Right cardiac atrium (tissue), 5 donors: ENCODE measurements at regions not wholly inside any gene's neighbourhood (a gene's known extent, or its start where the extent isn't known, plus 50 kb on each side); places are given as distances from the start of the nearest gene placed in this dataset.

Experiments used
- ATAC-seq, 2 donors: fragments of 200-7000 bp; cut with Tn5 transposase; one replicate each; pipeline versions ENCODE4 v1.8.0 to v1.9.1; 2020; ENCODE audit warnings: moderate library complexity in 2 of 2, mild to moderate bottlenecking in 1 of 2
- DNase-seq, 3 donors: peaks; one replicate each; pipeline ENCODE4 v3.0.0-alpha.2; 2020
- H3K27ac ChIP-seq: one replicate; pipeline ENCODE4 v1.5.1; 2013; ENCODE audit warnings: mild to moderate bottlenecking, low read length, control low read depth, moderate library complexity
- H3K27me3 ChIP-seq: one replicate; pipeline ENCODE4 v1.6.1; 2013; ENCODE audit not compliant: control insufficient read depth, insufficient read depth
- H3K4me1 ChIP-seq: one replicate; pipeline ENCODE4 v1.6.1; 2013; ENCODE audit warnings: low read length; ENCODE audit not compliant: control insufficient read depth, insufficient read depth
- H3K4me3 ChIP-seq: one replicate; pipeline ENCODE4 v1.5.1; 2013; ENCODE audit warnings: low read length, control low read depth
- H3K9me3 ChIP-seq: one replicate; pipeline ENCODE4 v1.6.1; 2013; ENCODE audit warnings: low read length; ENCODE audit not compliant: control insufficient read depth
- WGBS: extraction: QIAGEN DNeasy Blood & Tissue Kit; methylation state at CpG from one replicate; pipeline ENCODE4 v1.1.7; 2013; 5-methylcytosine and 5-hydroxymethylcytosine counted together
- intact Hi-C, 4 donors: fragments of 100-400 bp; cut with DNase I; formaldehyde crosslinking; loops; one replicate each; pipeline versions ENCODE4 v1.11.0 to v1.14.0; 2022 to 2023
- donor health status: healthy with polysubstance abuse.
- donor health status: DM: no; HTN: yes; CAD: no.
- donor health status: DM: no; HTN: no; CAD: no.
- donor health status: DM: no; HTN: yes; CAD: no; lungs with severe emphysema.
- donor health status: DM: yes; HTN: yes; CAD: no.

DNA sequence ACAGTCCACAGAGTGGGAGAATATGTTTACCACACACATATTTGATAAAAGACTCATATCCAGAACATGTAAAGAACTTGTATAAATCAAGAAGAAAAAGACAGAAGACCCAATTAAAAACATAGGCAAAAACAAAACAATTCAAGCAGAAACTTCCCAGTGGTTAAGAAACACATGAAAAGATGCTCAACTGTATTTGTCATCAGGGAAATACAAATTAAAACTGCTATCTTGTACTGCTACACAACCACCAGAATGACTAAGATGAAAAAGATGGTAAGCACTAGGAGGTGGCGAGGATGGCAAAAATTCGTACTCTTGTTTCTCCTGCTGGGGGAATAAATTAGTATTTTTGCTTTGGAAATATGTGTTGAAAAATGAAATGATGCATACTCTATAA lies 192.3 kb upstream of the C11orf87 start:
- intact Hi-C loops = no loop called here
- Histone ChIP-seq H3K27ac (no peak overlapping the region), H3K27me3 (no peaks in the 10 kb centered on the region), H3K4me3 (no peak overlapping the region), H3K9me3 (no peaks in the 10 kb centered on the region), H3K4me1 (no peaks in the 10 kb centered on the region)
- 84% methylated on average over 2 of the region's 2 CpGs for WGBS
- DNase-seq = no peak
- no peak for ATAC-seq

DNA sequence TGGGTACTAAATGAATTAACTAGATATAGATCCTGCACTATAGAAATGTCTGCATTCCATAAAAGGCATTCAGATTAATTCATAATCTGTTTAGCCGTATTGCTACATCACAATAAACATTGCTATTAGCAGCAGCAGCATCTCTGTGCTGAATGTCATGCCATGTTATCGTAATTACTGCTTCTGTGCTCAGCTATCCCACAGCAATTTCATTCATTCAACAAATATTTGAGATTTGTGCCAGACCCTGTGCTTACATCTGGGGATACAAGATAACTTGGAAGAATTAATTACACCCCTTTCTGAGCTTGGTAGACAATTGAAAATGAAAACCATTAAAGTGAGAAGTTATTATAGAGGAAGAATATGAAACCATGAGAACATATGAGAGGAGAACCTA lies 185.8 kb upstream of the C11orf87 start:
- Histone ChIP-seq H3K27me3 (no peaks in the 10 kb centered on the region), H3K4me1 (no peaks in the 10 kb centered on the region), H3K9me3 (no peaks in the 10 kb centered on the region), H3K4me3 (no peak overlapping the region), H3K27ac (no peak overlapping the region)
- ATAC-seq (no peak), DNase-seq (no peak)
- WGBS = 67% methylated on average over 2 of the region's 2 CpGs
- intact Hi-C loops = no loop called here

DNA sequence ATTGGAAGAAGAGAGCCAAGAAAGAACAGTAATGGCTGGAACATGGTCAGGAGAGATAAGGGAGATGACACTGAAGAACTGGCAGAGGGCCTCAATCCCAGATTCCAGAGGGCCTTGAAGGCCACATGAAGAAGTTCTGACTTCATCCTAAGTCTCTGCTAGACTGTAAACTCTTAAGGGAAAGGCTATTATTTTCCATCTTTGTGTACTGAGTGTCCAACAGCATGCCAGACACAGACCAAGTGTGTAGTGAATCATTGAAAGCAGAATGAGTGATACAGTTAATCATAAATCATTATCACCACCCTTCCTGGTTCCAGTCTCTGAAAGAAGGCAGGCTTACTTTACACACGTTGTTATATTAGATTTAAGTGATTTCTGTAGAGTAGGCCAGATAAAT lies 185.3 kb upstream of the C11orf87 start:
- Histone ChIP-seq H3K9me3 (no peaks in the 10 kb centered on the region), H3K4me3 (no peak overlapping the region), H3K4me1 (no peaks in the 10 kb centered on the region), H3K27ac (no peak overlapping the region), H3K27me3 (no peaks in the 10 kb centered on the region)
- WGBS = 35% methylated on average over 1 of the region's 1 CpG
- ATAC-seq (no peak), DNase-seq (no peak)
- intact Hi-C loops = no loop called here

DNA sequence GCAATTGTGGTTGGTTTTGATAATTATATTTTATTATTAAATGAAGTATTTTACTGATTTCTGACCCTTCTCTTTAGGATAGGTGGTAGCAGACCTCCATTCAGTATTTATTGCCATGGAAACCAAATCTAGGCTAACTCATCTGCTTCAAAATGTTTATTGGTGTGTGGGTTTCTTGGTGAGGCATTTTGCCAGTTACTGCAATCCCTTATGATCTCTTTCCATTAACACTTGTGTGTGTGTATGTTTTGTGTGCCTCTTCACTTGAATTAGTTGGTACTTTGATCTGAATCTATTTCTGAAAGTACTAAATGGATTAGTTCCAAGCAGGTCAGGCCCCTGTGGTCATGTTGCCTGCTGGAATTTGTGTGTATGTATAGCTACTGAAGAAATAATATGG lies 184.4 kb upstream of the C11orf87 start:
- no peak overlapping the region for H3K27ac ChIP-seq
- DNase-seq (no peak), ATAC-seq (no peak)
- no peaks in the 10 kb centered on the region for H3K27me3 ChIP-seq
- H3K9me3 ChIP-seq = no peaks in the 10 kb centered on the region
- H3K4me1 ChIP-seq = no peaks in the 10 kb centered on the region
- H3K4me3 ChIP-seq = no peak overlapping the region
- intact Hi-C loops = no loop called here

DNA sequence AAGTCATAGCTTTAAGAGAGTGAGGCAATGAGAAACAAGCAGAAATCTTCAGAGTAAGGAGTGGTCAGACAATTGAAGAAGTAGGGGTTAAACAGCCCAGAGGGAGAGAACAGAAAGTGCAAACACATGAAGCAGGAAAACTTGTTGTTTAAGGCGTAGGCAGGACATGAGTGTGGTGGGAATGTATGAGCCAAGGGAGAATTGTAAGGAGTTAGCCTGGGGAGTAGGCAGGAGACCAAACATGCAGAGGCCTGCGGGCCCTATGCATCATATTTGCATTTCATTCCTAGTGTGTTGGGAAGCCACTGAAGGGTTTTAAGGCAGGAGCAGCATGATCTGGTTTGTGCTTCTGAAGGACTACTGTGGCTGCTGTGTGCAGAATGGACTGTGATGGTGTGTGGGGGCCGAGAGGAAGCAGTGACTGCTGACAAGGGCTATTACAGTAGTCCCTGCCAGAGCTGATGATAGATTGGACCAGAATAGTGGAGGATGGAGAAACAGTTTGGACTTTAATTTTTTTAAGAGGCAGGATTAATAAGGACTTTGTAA lies 179.9 kb upstream of the C11orf87 start:
- no peak for DNase-seq
- 45% methylated on average over 3 of the region's 3 CpGs for WGBS
- H3K27ac ChIP-seq = no peak overlapping the region
- no peaks in the 10 kb centered on the region for H3K27me3 ChIP-seq
- H3K4me1 ChIP-seq = no peaks in the 10 kb centered on the region
- no peaks in the 10 kb centered on the region for H3K9me3 ChIP-seq
- no peak for ATAC-seq
- no peak overlapping the region for H3K4me3 ChIP-seq
- intact Hi-C loops = no loop called here

DNA sequence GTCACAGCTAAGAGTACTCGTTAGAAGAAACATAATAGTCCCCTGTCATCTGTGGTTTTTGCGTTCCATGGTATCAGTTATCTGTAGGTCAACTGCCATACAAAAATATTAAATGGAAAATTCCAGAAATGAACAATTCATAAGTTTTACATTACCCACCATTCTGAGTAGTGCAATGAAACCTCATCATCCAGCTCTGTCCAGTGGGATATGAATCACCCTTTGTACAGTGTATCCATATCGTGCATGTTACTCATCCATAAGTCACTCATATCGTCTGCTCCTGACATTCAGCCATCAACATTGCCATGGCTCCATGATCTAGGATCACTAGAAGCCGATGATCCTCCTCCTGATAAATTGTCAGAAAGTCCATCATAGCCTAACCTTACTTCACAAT lies 174.9 kb upstream of the C11orf87 start:
- intact Hi-C loops = no loop called here

DNA sequence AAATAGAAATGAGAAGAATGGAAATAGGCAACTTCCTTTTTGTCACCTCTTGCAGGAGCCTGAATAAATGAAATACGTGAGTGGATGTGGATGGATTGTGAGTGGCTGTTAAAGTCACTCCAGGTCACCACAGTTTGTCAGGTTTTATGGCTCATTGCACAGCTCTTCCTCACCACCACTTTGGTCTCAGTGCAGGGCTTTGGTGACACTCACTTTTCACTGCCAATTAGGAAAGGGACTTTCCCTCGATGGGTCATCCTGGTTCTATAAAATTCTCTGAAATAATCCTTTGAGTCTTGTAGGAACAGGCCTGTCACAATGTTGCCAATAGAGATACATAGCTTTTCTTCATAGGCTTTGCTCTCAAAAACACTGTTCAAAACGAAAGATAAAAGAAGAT lies 172.4 kb upstream of the C11orf87 start:
- Histone ChIP-seq H3K27ac (no peak overlapping the region), H3K4me3 (no peak overlapping the region), H3K4me1 (no peaks in the 10 kb centered on the region), H3K9me3 (no peaks in the 10 kb centered on the region), H3K27me3 (no peaks in the 10 kb centered on the region)
- ATAC-seq (no peak), DNase-seq (no peak)
- 27% methylated on average over 3 of the region's 3 CpGs for WGBS
- intact Hi-C loops = no loop called here

More for the DNA sequence above, 174.9 kb upstream of the C11orf87 start:
- no peaks in the 10 kb centered on the region for H3K27me3 ChIP-seq
- DNase-seq (no peak), ATAC-seq (no peak)
- no peak overlapping the region for H3K27ac ChIP-seq
- WGBS = 78% methylated on average over 5 of the region's 5 CpGs
- no peaks in the 10 kb centered on the region for H3K4me1 ChIP-seq
- no peak overlapping the region for H3K4me3 ChIP-seq
- no peaks in the 10 kb centered on the region for H3K9me3 ChIP-seq

DNA sequence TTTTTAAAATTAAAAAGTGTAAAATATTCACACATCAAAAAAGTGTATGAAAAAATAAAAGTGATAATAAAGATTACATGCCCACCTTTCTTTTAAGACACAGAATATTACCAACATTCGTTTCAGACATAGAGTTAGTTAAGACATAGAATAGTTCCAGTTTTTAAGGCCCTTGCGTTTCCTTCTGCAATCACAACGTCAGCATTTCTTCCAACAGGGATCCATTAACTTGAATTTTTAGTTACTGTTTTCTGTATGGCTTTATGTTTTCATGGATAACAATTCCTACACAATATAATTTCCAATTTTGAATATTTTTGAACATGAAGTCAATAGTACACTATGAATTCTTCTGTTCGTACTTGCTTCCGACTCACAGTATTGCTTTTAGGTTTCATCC lies 170.8 kb upstream of the C11orf87 start:
- Histone ChIP-seq H3K27me3 (no peaks in the 10 kb centered on the region), H3K9me3 (no peaks in the 10 kb centered on the region), H3K27ac (no peak overlapping the region), H3K4me1 (no peaks in the 10 kb centered on the region), H3K4me3 (no peak overlapping the region)
- 87% methylated on average over 5 of the region's 5 CpGs for WGBS
- intact Hi-C loops = no loop called here
- DNase-seq (no peak), ATAC-seq (no peak)

DNA sequence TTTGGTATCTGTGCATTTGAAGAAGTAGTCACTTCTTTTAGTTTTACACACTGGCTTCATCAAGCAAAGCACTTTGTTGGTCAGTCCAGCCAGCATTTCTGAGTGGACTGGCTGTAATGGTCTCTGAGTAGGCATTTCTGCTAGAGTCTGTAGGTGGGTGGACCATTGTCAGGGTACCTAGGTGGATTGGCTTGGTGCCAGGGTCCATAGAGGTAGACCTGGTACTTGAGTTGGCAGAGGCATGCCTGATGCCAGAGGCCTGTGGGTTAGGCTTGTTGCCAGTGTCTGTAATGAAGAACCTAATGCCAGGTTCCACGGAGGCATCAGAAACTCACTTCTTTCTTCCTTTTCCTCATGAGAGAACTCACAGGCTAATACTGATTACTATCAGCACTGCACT lies 157.9 kb upstream of the C11orf87 start:
- no peaks in the 10 kb centered on the region for H3K4me1 ChIP-seq
- no peak overlapping the region for H3K27ac ChIP-seq
- no peaks in the 10 kb centered on the region for H3K9me3 ChIP-seq
- ATAC-seq = no peak
- intact Hi-C loops = no loop called here
- no peak overlapping the region for H3K4me3 ChIP-seq
- H3K27me3 ChIP-seq = no peaks in the 10 kb centered on the region
- no peak for DNase-seq
- 85% methylated on average over 1 of the region's 1 CpG for WGBS

DNA sequence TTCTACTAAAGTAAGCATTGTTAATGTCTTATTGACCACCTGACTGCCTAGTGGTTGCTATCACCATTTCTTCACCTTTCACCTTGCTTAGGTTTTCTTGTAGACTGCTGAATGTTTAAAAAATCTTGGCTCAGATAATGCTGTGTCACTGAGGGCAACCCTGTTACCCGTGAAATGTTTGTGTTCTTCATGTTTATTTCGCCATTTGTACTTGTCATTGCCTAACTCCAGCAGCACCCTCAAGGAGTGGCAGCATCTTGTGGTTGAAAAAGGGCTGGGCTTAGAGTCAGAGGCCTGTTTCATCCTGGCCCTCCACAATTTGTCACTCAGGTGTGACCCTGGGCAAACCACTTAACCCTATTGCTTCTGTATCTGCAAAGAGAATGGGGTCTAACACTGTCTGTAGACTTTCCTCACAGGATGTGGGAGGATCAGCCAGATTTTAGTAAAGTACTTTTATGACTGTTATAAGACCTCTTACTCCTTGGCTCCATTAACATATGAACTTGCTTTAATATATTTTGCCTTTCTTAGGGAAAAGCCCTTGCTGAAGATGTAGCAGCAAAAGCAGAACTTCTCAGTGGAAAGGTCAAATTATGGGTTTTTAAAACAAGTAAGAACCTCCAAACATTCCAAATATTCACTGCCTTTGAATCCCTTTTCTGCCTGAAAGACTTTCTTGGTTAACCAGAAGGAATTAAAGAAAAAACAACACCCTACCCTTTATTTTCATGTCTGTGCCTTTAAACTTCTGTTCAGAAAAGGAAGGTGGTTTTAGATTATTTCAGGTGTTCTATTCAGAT lies 154.5 kb upstream of the C11orf87 start:
- Histone ChIP-seq H3K4me3 (no peak overlapping the region), H3K9me3 (no peaks in the 10 kb centered on the region), H3K27ac (no peak overlapping the region), H3K27me3 (no peaks in the 10 kb centered on the region), H3K4me1 (no peaks in the 10 kb centered on the region)
- intact Hi-C loops = no loop called here
- no peak for DNase-seq
- no peak for ATAC-seq
- WGBS = 49% methylated on average over 2 of the region's 2 CpGs

DNA sequence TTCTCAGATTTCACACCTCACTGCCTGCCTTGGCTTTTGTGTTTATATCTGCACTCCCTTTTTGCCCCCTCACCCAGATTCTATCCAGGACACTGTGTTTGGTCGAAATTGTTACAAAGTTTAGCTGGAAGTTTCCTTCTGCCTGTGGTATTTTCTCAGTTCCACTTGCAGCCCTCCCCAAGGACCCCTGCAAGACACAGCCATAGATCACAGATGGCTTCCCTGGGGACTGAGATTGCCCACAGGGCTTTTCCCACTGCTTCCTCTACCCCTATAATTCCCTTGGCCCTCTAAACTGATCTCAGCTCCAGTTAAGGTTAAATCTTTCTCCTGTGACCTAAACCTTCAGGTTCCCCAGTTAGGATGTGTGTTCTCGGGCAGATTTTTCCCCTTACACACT lies 146.1 kb upstream of the C11orf87 start:
- WGBS = 67% methylated on average over 2 of the region's 2 CpGs
- no peak overlapping the region for H3K27ac ChIP-seq
- DNase-seq = no peak
- intact Hi-C loops = no loop called here
- no peaks in the 10 kb centered on the region for H3K27me3 ChIP-seq
- H3K4me1 ChIP-seq = no peaks in the 10 kb centered on the region
- no peaks in the 10 kb centered on the region for H3K9me3 ChIP-seq
- no peak overlapping the region for H3K4me3 ChIP-seq
- ATAC-seq = no peak

DNA sequence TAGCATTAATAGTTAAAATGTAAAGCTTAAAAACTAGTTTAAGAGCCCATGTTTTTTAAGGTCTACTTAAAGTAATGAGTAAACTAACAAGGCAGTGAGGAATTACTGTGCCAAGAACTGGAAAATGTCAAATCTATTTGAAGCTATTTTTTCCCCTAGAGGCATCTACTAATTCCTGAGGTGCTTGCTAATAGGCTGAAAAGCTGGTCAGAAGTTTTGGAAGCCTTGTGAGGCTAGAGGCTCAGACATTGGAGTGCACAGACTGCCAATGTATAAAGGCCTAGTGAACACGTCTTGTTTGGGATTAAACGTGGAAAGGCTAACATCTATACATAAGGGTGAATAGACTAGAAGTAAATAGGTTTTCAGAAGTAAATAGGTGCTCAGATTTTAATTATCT lies 136.5 kb upstream of the C11orf87 start:
- no peak for ATAC-seq
- intact Hi-C loops = no loop called here
- 56% methylated on average over 2 of the region's 2 CpGs for WGBS

More for the DNA sequence above, 136.5 kb upstream of the C11orf87 start:
- Histone ChIP-seq H3K27me3 (no peaks in the 10 kb centered on the region), H3K9me3 (no peaks in the 10 kb centered on the region), H3K4me1 (no peaks in the 10 kb centered on the region), H3K27ac (no peak overlapping the region), H3K4me3 (no peak overlapping the region)
- no peak for DNase-seq
